ENCODE measurements at regions not wholly inside any gene's neighbourhood (a gene's known extent, or its start where the extent isn't known, plus 50 kb on each side); places are given as distances from the start of the nearest gene placed in this dataset.
"Not testable (repeated sequence)": the region's sequence is repeated elsewhere in the genome, so short reads cannot be mapped to it uniquely, and the experiment has no call there.

- DNase-seq: no peak
These were observed 475.4 kb downstream of the RMST start for GRCh38 chr12:97938031-97938430.

GRCh38 chr12:97939156-97939555 is 476.6 kb downstream of the RMST start:
- no peak for DNase-seq

GRCh38 chr12:97940105-97940504 is 477.5 kb downstream of the RMST start:
- no peak for DNase-seq

GRCh38 chr12:97940629-97941028 is 478.0 kb downstream of the RMST start:
- DNase-seq: no peak

- no peak for DNase-seq
These were observed 479.2 kb downstream of the RMST start for GRCh38 chr12:97941686-97942354.

- no peak for DNase-seq
These were observed 480.8 kb downstream of the RMST start for GRCh38 chr12:97943359-97943758.

- DNase-seq: no peak
These were observed 482.0 kb downstream of the RMST start for GRCh38 chr12:97944576-97944975.

- DNase-seq: no peak
These were observed 484.1 kb downstream of the RMST start for GRCh38 chr12:97946701-97947100.

- no peak for DNase-seq
These were observed 486.0 kb downstream of the RMST start for GRCh38 chr12:97948591-97948990.

- no peak for DNase-seq
These were observed 488.6 kb downstream of the RMST start for GRCh38 chr12:97951239-97951638.

GRCh38 chr12:97951717-97952116 is 489.1 kb downstream of the RMST start:
- no peak for DNase-seq

GRCh38 chr12:97957109-97957508 is 494.5 kb downstream of the RMST start:
- DNase-seq: no peak

GRCh38 chr12:97960225-97960624 is 497.6 kb downstream of the RMST start:
- DNase-seq: no peak

- no peak for DNase-seq
These were observed 498.4 kb downstream of the RMST start for GRCh38 chr12:97960741-97961608.

- no peak for DNase-seq
These were observed 505.2 kb downstream of the RMST start for GRCh38 chr12:97967831-97968230.

GRCh38 chr12:97968641-97969197 is 506.1 kb downstream of the RMST start:
- no peak for DNase-seq

- DNase-seq: no peak
These were observed 515.3 kb downstream of the RMST start for GRCh38 chr12:97977870-97978405.

- DNase-seq: no peak
These were observed 520.1 kb downstream of the RMST start for GRCh38 chr12:97982684-97983083.

- DNase-seq: no peak
These were observed 521.2 kb downstream of the RMST start for GRCh38 chr12:97983796-97984195.

- DNase-seq: no peak
These were observed 521.8 kb downstream of the RMST start for GRCh38 chr12:97984436-97984835.

- DNase-seq: no peak
These were observed 522.5 kb downstream of the RMST start for GRCh38 chr12:97984974-97985580.

- no peak for DNase-seq
These were observed 523.2 kb downstream of the RMST start for GRCh38 chr12:97985834-97986233.

GRCh38 chr12:97988588-97988987 is 526.0 kb downstream of the RMST start:
- DNase-seq: not testable (repeated sequence)
